NCI-H187 treated with DMSO at 0.1 percent for 48 hours (cell line): ENCODE measurements at regions not wholly inside any gene's neighbourhood (a gene's known extent, or its start where the extent isn't known, plus 50 kb on each side); places are given as distances from the start of the nearest gene placed in this dataset.
"Not testable (repeated sequence)": the region's sequence is repeated elsewhere in the genome, so short reads cannot be mapped to it uniquely, and the experiment has no call there.

ENCODE experiments used
- DNase-seq: peaks from one replicate; lab custom pipeline; 2025; lab: John Stamatoyannopoulos, UW

DNA sequence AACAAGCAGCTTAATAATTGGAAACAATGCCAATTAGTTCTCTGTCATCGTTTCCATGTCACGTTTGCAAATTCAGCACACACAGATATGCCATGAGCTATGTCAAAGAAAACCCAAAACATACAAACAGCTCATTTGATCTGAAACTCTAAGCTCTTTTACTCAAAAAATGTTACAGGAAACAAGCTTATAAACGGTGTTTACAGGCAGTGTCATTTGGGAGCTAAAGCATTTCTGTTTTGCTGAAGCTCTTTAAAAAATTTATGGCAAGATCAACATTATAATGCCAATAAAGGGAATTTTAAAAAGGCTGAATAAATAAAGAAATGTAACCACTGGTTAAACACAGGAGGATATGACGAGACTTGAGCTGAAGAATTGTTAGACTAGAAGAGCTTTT, 94.0 kb upstream of the HS3ST2 start:
- DNase-seq: no peak

- DNase-seq: peak; percentile 82
Observed at GRCh38 chr16:22721511-22722100, 92.4 kb upstream of the HS3ST2 start.

DNA sequence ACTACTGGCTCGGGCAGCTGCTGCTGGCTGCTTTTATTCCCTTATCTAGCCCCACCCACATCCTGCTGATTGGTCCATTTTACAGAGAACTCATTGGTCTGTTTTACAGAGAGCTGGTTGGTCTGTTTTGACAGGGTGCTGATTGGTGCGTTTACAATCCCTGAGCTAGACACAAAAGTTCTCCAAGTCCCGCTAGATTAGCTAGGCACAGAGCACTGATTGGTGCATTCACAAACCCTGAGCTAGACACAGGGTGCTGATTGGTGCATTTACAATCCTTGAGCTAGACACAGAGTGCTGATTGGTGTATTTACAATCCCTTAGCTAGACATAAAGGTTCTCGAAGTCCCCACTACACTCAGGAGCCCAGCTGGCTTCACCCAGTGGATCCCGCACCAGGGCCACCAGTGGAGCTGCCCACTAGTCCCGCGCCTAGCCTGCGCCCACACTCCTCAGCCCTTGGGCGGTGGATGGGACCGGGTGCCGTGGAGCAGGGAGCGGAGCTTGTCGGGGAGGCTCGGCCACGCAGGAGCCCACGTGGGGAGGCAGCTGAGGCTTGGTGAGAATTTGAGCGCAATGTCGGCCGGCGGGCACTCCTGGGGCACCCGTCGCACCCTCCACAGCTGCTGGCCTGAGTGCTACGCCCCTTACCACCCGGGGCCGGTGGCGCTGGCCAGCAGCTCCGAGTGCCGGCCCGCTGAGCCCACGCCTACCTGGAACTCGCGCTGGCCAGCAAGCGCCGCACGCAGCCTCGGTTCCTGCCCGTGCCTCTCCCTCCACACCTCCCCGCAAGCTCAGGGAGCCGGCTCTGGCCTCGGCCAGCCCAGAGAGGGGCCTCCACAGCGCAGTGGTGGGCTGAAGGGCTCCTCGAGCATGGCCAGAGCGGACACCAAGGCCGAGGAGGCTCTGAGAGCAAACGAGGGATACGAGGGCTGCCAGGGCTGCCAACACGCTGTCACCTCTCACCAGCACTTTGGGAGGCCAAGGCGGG, 91.1 kb upstream of the HS3ST2 start:
- not testable (repeated sequence) for DNase-seq

- no peak for DNase-seq
Observed at GRCh38 chr16:22726868-22727267, 87.1 kb upstream of the HS3ST2 start.

DNA sequence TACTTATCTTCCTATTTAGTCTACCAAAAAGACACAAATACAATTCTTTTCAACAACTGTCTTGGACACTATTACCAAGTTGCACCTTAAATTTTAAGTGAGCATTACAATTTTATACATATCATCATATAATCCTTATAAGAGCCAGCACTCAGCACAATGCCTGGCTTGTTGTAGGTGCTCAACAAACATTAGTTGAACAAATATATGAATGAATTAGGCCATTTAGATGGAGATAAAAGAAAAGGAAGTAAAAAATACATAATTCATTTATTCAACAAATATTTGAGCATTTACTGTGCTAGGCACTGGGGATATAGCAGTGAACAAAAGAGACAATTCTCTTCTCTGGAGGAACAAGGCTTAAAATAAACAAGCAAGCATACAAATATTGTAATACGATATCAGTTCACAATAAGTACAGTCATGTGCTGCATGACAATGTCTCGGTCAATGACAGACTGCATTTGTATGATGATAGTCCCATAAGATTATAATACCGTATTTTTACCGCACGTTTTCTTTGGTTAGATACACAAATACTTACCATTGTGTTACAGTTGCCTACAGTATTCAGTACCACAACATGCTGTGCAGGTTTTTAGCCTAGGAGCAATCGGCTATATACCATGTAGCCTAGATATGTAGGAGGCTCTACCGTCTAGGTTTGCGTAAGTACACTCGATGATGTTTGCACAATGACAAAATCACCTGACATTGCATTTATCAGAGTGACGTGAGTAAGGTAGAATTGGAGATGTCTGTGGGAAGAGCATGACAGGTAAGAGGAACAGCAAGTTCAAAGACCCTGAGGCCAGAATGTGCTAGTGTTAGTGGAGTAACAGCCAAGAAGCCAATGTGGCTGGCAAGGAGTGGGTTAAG, 86.4 kb upstream of the HS3ST2 start:
- peak; percentile 8 for DNase-seq

DNA sequence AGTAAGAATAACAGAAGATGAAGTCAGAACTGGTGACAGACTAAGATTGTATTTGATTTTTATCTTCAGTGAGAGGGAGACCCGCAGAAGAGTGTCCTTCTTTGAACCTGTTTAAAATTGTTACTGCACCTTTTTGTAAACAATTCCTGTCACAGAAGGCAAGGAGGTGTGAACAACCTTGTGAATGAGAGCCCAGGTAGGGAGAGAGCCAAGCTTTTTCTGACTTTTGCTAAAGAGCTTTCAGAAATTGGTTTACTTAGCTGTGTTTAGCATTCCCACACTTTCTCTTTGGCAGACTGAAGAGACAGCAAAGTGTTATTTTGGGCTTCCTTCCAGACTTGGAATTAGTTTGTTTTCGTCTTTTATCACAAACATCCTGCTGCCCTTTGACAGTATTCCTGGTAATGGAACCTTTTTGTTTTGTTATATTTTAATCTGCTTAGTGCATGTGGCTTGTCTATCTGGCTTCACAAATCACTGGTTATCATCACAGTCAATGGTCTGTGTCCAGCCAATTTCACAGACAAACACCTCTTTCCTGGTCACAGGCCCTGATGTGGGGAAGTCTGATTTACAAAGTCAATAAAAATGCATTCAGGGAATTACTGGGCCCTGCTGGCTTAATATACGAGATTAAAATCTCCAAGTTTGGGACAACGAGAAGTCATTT, 85.7 kb upstream of the HS3ST2 start:
- DNase-seq: no peak

- no peak for DNase-seq
Observed at GRCh38 chr16:22732400-22732799, 81.6 kb upstream of the HS3ST2 start.

DNA sequence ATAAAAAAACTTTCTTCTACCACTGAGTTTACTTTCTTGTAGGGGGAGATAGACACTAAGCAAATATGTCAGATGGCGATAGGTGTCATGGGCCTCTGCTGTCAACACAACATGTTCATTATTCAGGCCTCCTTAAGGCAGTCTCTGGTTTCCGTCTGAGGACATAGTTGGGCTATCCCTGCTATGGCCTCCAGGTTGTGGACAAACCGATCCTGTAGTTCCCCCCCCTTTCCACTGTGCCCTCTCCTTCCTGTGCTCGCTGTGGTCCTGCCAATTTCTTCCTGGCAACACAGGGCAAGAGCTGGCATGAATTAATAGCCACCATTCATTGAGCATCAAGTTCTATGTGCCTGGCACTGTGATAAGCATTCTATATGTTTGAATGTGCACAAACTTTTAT, 81.0 kb upstream of the HS3ST2 start:
- DNase-seq: no peak

GRCh38 chr16:22734368-22734767, 79.6 kb upstream of the HS3ST2 start:
- DNase-seq: no peak

GRCh38 chr16:22736791-22737190, 77.2 kb upstream of the HS3ST2 start:
- DNase-seq: no peak

GRCh38 chr16:22739077-22739476, 74.9 kb upstream of the HS3ST2 start:
- DNase-seq: no peak

DNA sequence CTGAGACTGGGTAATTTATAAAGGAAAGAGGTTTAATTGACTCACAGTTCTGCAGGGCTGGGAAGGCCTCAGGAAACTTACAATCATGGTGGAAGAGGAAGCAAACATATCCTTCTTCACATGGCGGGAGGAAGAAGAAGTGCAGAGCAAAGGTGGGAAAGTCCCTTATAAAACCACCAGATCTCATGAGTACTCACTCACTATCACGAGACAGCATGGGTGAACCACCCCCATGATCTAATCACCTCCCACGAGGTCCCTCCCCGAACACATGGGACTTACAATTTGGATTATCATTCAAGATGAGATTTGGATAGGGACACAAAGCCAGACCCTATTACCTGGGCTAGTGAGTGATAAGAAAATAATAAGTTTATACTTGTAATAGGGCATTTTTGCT, 70.6 kb upstream of the HS3ST2 start:
- DNase-seq: no peak

DNA sequence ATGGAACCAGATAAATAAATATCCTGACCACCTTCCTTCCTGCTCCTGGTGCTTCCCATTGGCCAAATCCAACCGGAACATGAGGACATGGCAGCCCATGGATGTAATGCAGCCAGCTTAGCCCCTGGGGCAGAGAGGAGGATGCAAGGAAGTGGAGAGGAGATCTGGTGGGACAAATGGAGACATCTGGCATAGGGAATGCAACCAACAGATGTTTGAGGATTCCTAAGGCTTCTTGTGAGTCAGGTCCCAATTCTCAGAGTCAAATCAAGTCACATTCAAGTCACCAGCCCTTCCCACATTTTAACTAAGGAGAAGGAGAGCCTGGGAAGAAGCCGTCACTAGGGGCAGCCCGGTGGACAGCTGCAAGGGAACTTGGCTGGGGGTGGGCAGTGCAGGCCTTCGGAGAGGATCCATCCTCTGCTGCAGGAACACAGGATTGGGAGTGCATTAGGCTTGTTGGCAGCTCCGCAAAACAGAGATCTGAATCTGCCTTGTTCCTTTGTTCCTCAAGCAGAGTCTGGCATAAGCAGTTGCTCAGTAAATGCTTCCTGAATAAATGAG, 62.8 kb upstream of the HS3ST2 start:
- DNase-seq: no peak

DNA sequence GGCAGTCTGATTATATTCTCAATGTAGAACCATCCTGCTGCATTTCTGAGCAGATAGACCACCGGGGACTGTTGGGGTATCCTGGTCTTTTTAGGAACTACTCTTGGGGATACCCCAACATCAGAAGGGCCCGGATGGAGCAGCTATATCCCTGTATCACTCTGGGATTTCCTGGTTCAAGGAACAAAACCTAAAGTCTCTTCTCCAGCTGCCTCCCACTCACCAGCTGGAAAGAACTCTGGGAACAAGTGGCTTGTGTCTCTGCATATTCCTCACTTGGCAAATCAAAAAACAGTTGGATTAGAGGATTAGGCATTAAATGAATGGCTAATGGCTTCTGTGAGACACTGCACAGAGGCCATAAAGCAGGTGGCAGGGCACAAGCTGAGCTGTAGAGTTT, 62.3 kb upstream of the HS3ST2 start:
- no peak for DNase-seq

GRCh38 chr16:22753451-22753850, 60.5 kb upstream of the HS3ST2 start:
- DNase-seq: no peak

DNA sequence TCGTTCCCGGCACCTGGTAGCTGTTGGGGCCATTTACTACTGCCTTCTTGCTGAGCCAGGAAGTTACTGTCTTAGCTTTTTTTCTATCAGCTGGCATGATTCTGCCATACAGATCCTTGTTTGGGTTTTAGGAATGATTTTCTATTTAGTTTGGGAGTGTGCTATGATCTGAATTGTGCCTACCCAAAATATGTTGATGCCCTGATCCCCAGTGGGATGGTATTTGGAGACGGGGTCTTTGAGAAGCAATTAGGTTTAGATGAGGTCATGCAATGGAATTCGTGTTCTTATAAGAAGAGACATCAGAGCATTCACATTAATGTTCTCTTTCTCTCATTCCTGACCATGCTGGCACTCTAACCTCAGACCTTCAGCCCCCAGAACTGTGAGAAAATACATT, 59.4 kb upstream of the HS3ST2 start:
- DNase-seq: no peak

DNA sequence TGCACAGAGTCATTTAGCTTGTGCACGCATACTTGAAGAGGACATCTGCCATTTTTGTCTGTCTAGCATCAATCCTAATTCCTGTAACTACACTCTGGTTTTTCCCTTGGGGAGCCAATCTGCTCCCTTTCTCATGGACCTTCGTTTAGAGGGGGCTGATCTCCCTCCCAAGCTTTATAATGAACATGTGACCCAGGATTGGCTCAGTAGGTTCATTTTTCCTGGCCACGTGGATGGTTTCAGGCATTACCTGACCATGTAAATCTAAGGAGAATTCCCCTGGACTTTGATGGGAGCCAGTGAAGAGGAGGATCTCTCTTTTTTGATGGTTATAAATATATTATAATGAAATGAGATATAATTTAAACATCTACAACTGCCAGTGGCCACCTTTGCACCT, 56.8 kb upstream of the HS3ST2 start:
- no peak for DNase-seq

DNA sequence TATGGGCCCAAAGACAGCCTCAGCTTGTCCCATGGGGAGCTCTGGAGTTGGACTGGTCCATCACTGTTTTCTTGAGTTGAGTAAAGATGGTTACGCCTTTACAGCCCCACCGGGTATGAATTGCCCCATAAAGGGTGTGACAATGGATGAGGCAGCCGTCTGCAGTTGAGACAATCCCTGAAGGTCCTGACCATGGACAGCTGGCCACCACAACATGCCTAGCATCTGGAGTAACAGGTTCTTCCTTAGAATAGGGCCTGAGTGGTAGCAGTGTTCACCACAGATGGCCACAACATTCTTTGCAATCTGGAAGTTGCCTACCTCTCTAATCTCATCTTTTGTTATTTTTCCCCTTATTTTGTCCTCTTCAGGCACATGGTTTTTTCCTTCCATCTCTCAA, 51.5 kb upstream of the HS3ST2 start:
- DNase-seq: no peak

DNA sequence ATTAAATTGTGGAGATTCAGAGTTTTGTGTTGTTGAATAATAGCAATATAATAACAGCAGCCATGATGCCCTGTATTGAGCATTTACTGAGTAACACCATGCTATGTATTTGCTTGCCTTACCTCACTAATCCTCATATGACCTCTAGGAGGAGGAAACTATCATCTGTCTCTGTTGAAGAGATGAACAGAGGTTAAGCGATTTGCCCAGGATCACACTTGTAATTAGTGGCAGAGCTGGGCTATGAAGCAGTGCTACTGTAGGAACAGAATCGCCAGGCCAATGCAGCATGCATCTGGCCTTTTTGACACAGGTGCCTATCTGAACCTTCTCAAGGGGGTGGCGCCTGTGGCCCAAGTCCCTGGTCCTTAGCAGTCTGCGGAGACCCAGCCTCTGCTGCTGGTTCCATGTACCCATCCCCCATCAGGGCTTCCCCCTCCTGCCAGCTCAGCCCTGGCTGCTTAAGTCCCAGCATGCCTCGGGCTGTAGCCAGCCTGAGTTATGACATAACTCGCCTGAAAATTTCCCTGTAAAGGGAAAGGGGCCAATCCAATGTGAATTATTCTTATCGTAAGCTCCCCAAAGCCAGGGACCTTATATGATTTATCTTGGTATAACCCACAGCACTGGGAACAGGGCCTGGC, 50.4 kb upstream of the HS3ST2 start:
- DNase-seq: no peak
